ENCODE measurements at regions not wholly inside any gene's neighbourhood (a gene's known extent, or its start where the extent isn't known, plus 50 kb on each side); places are given as distances from the start of the nearest gene placed in this dataset.
"Not testable (repeated sequence)": the region's sequence is repeated elsewhere in the genome, so short reads cannot be mapped to it uniquely, and the experiment has no call there.

DNA sequence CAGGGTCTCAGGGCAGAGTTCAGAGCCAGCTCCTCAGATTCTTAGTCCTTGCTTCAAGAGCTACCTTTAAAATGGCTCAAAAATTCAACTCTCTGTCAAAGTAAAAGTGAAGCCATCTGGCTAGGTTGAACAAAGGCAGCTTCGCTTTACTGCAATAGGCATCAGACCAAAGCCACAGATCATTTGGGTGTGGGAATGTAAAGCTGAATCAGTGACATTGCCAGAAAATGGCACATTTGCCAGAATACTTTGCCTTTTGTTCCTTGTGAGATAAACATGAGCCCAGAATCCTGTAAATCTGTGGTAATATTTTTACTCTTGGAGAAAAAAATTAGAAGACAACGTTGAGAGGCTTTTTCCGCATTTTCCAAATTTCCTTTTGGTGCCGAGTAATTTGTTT lies 210.5 kb downstream of the PALM2AKAP2 start:
- no peak for TF ChIP-seq CTCF (IDR thresholded peaks at IDR 0.05; ENCODE audit: unreplicated experiment in 3 of 3)
- Mint-ChIP-seq H3K4me1 (peaks cover 19% of the 10 kb centered on the region), H3K27ac (no peak overlapping the region), H3K27me3 (ENCODE audit: low read depth) (peaks cover 3% of the 10 kb centered on the region), H3K9me3 (no peaks in the 10 kb centered on the region), H3K36me3 (ENCODE audit: low read depth) (peaks cover 6% of the 10 kb centered on the region), H3K4me3 (no peak overlapping the region)

- Mint-ChIP-seq H3K9me3 (no peaks in the 10 kb centered on the region), H3K4me1 (peaks cover 11% of the 10 kb centered on the region), H3K4me3 (no peak overlapping the region), H3K36me3 (ENCODE audit: low read depth) (peaks cover 8% of the 10 kb centered on the region), H3K27ac (no peak overlapping the region), H3K27me3 (ENCODE audit: low read depth) (peaks cover 3% of the 10 kb centered on the region)
- no peak for TF ChIP-seq CTCF (IDR thresholded peaks at IDR 0.05; ENCODE audit: unreplicated experiment in 3 of 3)
Measured at GRCh38 chr9:109992293-109992692, 212.3 kb downstream of the PALM2AKAP2 start.

GRCh38 chr9:109993250-109993978 lies 213.4 kb downstream of the PALM2AKAP2 start:
- Mint-ChIP-seq H3K9me3 (no peaks in the 10 kb centered on the region), H3K27me3 (ENCODE audit: low read depth) (peaks cover 3% of the 10 kb centered on the region), H3K4me1 (peaks cover 11% of the 10 kb centered on the region), H3K36me3 (ENCODE audit: low read depth) (peaks cover 8% of the 10 kb centered on the region), H3K27ac (no peak overlapping the region), H3K4me3 (no peak overlapping the region)
- no peak for TF ChIP-seq CTCF (IDR thresholded peaks at IDR 0.05; ENCODE audit: unreplicated experiment in 3 of 3)

DNA sequence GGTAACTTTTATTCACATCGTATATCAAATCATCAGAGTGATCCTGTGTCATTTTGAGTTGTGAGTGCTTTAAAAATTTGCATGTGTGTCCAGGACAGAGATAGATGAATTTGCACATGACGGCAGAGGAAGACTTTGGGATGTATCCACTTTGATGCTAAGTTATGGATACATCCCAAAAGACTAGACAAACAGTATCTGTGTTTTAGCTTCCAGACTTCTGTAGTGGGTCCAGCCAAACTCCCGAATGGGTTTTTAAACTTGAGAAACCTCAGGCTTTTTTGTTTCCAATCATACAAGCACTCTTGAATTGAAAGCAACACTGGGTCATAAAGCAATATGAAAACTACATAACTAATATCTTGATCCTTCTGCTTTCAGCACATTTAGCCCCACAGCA lies 213.8 kb downstream of the C9orf152 start:
- no peak overlapping the region for H3K4me3 Mint-ChIP-seq
- peaks cover 11% of the 10 kb centered on the region for H3K4me1 Mint-ChIP-seq
- no peaks in the 10 kb centered on the region for H3K9me3 Mint-ChIP-seq
- H3K27ac Mint-ChIP-seq = no peak overlapping the region
- H3K27me3 Mint-ChIP-seq (ENCODE audit: low read depth) = peaks cover 3% of the 10 kb centered on the region
- peaks cover 8% of the 10 kb centered on the region for H3K36me3 Mint-ChIP-seq (ENCODE audit: low read depth)
- TF ChIP-seq CTCF (IDR thresholded peaks at IDR 0.05; ENCODE audit: unreplicated experiment in 3 of 3) = no peak

DNA sequence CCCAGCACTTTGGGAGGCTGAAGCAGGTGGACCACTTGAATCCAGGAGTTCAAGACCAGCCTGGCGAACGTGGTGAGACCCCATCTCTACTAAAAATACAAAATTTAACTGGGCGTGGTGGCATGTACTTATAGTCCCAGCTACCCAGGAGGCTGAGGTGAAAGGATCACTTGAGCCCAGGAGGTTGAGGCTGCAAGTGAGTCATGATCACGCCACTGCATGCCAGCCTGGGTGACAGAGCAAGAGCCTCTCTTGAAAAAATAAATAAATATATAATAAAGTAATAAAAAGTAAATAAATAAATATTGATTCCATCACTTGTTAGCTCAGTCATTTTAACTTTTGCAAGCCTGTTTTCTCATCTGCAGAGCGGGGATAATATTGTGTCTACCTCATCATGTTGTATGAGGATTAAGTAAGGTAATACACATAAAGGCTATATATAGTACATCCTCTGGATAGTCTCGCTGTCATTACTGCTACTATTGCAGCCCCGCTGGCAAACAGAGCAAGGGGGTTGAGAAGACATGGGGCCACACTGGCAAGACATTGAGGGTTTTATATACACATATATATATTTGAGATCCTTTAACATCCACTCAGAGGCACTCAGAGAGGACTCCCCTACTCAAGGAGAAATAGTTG lies 210.9 kb downstream of the C9orf152 start:
- H3K27me3 Mint-ChIP-seq (ENCODE audit: low read depth) = no peaks in the 10 kb centered on the region
- TF ChIP-seq CTCF (IDR thresholded peaks at IDR 0.05; ENCODE audit: unreplicated experiment in 3 of 3) = no peak
- peaks cover 8% of the 10 kb centered on the region for H3K36me3 Mint-ChIP-seq (ENCODE audit: low read depth)
- no peak overlapping the region for H3K4me3 Mint-ChIP-seq
- peaks cover 11% of the 10 kb centered on the region for H3K4me1 Mint-ChIP-seq
- H3K27ac Mint-ChIP-seq = no peak overlapping the region
- peaks cover 13% of the 10 kb centered on the region for H3K9me3 Mint-ChIP-seq

- peaks cover 8% of the 10 kb centered on the region for H3K36me3 Mint-ChIP-seq (ENCODE audit: low read depth)
- no peak for TF ChIP-seq CTCF (IDR thresholded peaks at IDR 0.05; ENCODE audit: unreplicated experiment in 3 of 3)
Measured at GRCh38 chr9:109997682-109998081, 210.3 kb downstream of the C9orf152 start.

DNA sequence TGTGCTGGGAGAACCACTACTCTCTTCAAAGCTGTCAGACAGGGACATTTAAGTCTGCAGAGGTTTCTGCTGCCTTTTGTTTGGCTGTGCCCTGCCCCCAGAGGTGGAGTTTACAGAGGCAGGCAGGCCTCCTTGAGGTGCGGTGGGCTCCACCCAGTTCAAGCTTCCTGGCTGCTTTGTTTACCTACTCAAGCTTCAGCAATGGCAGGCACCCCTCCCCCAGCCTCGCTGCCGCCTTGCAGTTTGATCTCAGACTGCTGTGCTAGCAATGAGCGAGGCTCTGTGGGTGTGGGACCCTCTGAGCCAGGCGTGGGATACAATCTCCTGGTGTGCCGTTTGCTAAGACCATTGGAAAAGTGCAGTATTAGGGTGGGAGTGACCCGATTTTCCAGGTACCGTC lies 202.4 kb downstream of the C9orf152 start:
- H3K36me3 Mint-ChIP-seq (ENCODE audit: low read depth); H3K4me3 Mint-ChIP-seq; H3K4me1 Mint-ChIP-seq; H3K27me3 Mint-ChIP-seq (ENCODE audit: low read depth); H3K27ac Mint-ChIP-seq: not testable (repeated sequence)
- H3K9me3 Mint-ChIP-seq = peaks cover 35% of the 10 kb centered on the region

More at GRCh38 chr9:109997682-109998081, 210.3 kb downstream of the C9orf152 start:
- Mint-ChIP-seq H3K4me3 (no peak overlapping the region), H3K27me3 (ENCODE audit: low read depth) (no peaks in the 10 kb centered on the region), H3K9me3 (peaks cover 13% of the 10 kb centered on the region), H3K27ac (no peak overlapping the region), H3K4me1 (peaks cover 11% of the 10 kb centered on the region)
